Dedifferentiated amniotic fluid mesenchymal stem cell (primary cell): ENCODE measurements at regions not wholly inside any gene's neighbourhood (a gene's known extent, or its start where the extent isn't known, plus 50 kb on each side); places are given as distances from the start of the nearest gene placed in this dataset.

Experiments
- DNase-seq: peaks from one replicate; pipeline ENCODE4 v3.0.0-alpha.2; 2016; ENCODE audit errors: extremely low spot score

- no peak for DNase-seq
Observed at GRCh38 chr11:110832080-110832479, 119.8 kb upstream of the ARHGAP20 start.

GRCh38 chr11:110830747-110831146 is 118.5 kb upstream of the ARHGAP20 start:
- no peak for DNase-seq

- no peak for DNase-seq
Observed at GRCh38 chr11:110830344-110830743, 118.1 kb upstream of the ARHGAP20 start.

- DNase-seq: no peak
Observed at GRCh38 chr11:110829873-110830272, 117.6 kb upstream of the ARHGAP20 start.

GRCh38 chr11:110828086-110828485 is 115.8 kb upstream of the ARHGAP20 start:
- DNase-seq: no peak

- DNase-seq: no peak
Observed at GRCh38 chr11:110827276-110827675, 115.0 kb upstream of the ARHGAP20 start.

GRCh38 chr11:110824912-110825620 is 112.8 kb upstream of the ARHGAP20 start:
- no peak for DNase-seq

GRCh38 chr11:110818032-110818687 is 105.9 kb upstream of the ARHGAP20 start:
- no peak for DNase-seq

- DNase-seq: no peak
Observed at GRCh38 chr11:110812086-110812733, 100.0 kb upstream of the ARHGAP20 start.

- DNase-seq: no peak
Observed at GRCh38 chr11:110809417-110810199, 97.4 kb upstream of the ARHGAP20 start.

- no peak for DNase-seq
Observed at GRCh38 chr11:110808248-110808647, 96.0 kb upstream of the ARHGAP20 start.

GRCh38 chr11:110807801-110808200 is 95.6 kb upstream of the ARHGAP20 start:
- DNase-seq: no peak

GRCh38 chr11:110805756-110806155 is 93.5 kb upstream of the ARHGAP20 start:
- DNase-seq: no peak

- no peak for DNase-seq
Observed at GRCh38 chr11:110802162-110802561, 89.9 kb upstream of the ARHGAP20 start.

- no peak for DNase-seq
Observed at GRCh38 chr11:110801328-110801727, 89.1 kb upstream of the ARHGAP20 start.

GRCh38 chr11:110798201-110798900 is 86.1 kb upstream of the ARHGAP20 start:
- no peak for DNase-seq

- no peak for DNase-seq
Observed at GRCh38 chr11:110797453-110797852, 85.2 kb upstream of the ARHGAP20 start.

- no peak for DNase-seq
Observed at GRCh38 chr11:110795112-110795624, 82.9 kb upstream of the ARHGAP20 start.

- no peak for DNase-seq
Observed at GRCh38 chr11:110793556-110793955, 81.3 kb upstream of the ARHGAP20 start.

- DNase-seq: no peak
Observed at GRCh38 chr11:110791621-110792020, 79.4 kb upstream of the ARHGAP20 start.

GRCh38 chr11:110787680-110788079 is 75.4 kb upstream of the ARHGAP20 start:
- DNase-seq: no peak
